ENCODE measurements at regions not wholly inside any gene's neighbourhood (a gene's known extent, or its start where the extent isn't known, plus 50 kb on each side); places are given as distances from the start of the nearest gene placed in this dataset.
"Not testable (repeated sequence)": the region's sequence is repeated elsewhere in the genome, so short reads cannot be mapped to it uniquely, and the experiment has no call there.

DNA sequence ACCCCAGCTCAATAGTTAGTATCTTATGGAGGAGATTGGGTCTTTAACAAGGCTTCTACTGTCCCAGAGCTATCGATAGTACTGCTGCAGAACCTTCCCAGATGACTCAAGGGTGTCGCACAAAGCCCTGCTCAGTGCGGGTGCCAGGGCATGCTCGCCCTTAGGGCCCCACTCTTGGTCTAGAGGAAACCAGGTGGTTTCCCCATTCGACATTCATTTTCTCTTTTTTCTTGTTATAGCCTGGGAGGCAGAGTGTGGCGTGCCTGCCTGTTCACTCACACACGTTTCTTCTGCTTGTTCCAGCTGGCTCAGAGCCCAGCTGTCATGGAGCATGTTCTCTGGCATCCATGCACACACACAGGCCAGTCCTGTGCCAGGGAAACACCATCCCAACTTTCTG is 144.5 kb downstream of the SMIM20 start:
- no peak for DNase-seq (ENCODE audit: low read depth)

DNA sequence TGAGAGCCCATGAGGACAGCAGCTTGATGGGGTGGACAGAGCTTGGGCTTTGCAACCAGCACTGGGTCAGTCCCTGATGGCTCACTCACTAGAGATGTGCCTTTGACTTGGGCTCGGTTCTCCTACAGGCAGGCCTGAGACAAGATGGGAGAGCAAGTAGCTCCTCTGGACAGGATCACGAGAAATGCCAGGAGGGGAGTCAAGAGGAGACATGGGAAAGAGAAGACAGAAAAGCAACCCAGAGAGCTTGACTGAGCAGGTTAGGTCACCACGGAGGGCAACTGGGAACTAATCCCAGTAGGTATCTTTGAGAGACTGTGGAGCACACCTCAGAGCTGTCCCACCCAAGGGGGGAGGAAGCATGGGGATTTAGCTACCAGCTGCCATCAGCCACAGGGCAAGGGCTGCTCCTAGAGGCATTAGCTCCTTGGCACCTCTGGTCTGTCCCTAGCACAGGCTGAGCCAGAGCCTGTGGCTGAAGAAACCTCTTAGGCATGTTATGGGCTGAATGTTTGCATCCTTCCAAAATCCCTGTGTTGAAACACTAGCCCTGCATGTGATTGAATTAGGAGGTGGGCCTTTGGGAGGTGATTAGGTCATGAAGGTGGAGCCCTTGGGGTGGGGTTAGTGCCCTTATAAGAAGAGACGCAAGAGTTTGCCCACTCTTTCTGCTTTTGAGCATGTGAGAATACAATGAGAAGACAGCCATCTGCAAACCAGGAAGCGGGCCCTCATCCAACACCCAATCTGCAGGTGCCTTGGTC is 145.6 kb downstream of the SMIM20 start:
- no peak for DNase-seq (ENCODE audit: low read depth)
- TF ChIP-seq, protein P1, sequence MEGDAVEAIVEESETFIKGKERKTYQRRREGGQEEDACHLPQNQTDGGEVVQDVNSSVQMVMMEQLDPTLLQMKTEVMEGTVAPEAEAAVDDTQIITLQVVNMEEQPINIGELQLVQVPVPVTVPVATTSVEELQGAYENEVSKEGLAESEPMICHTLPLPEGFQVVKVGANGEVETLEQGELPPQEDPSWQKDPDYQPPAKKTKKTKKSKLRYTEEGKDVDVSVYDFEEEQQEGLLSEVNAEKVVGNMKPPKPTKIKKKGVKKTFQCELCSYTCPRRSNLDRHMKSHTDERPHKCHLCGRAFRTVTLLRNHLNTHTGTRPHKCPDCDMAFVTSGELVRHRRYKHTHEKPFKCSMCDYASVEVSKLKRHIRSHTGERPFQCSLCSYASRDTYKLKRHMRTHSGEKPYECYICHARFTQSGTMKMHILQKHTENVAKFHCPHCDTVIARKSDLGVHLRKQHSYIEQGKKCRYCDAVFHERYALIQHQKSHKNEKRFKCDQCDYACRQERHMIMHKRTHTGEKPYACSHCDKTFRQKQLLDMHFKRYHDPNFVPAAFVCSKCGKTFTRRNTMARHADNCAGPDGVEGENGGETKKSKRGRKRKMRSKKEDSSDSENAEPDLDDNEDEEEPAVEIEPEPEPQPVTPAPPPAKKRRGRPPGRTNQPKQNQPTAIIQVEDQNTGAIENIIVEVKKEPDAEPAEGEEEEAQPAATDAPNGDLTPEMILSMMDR (IDR thresholded peaks at IDR 0.05; ENCODE audit: insufficient read depth, low read length) = no peak
- no peak overlapping the region for H3K4me3 ChIP-seq (ENCODE audit: low read depth, low read length)

More for the DNA sequence above, 144.5 kb downstream of the SMIM20 start:
- no peak overlapping the region for H3K4me3 ChIP-seq (ENCODE audit: low read depth, low read length)
- TF ChIP-seq, protein P1 (IDR thresholded peaks at IDR 0.05; ENCODE audit: insufficient read depth, low read length) = no peak

DNA sequence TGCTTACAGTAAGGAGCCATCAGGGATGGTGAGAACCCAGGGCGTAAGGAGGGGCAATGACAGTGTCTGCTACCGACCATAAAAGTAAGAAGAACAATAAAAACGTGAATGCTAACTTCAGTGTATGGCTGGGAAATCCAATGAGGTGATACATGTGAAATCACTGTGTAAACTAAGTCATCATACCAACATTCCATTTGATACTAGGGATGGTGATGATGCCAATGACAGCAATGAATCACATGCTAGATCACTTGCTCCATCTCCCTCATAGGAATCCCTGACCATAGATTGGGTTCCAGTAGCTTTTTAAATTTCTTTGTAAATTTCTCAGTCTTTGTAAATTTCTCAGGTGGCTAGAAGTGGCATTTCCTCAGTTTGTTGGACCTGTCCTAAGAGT is 146.3 kb downstream of the SMIM20 start:
- no peak overlapping the region for H3K4me3 ChIP-seq (ENCODE audit: low read depth, low read length)
- DNase-seq (ENCODE audit: low read depth) = peak; percentile 26
- TF ChIP-seq, protein P1 (IDR thresholded peaks at IDR 0.05; ENCODE audit: insufficient read depth, low read length) = no peak

DNA sequence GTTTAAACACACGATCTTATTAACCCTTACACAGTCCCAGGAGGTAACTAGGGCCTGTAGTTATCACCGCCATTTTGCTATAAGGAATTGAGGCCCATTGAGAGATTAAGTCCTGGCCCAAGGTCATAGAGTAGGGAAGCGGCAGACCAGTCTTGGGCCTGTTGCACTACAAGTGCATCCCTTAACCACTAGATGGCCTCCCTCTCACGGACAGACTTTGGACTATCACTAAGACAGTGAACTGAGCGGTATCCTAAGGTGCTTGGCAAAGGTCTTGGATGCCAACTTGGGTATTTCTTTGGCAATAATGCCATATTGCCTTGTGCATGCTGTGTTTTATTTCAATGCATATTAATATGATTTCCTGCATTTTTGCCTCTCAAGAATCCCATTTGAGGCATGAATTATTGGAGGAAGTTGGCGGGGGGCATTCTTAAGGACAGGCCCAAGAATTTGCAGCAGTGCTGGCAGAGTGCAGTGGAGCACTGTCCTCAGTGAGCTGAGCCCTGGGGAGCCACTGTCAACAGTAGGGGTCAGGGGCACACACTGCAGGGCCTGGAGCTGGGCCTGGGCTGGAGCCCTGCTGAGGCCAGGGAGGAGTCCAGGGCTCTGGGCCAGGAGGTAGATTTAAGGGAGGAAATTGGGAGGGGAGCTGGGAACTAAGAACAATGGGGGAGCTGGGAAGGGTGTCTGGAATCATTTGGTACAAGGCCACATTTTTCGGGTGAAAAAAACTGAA is 147.4 kb downstream of the SMIM20 start:
- TF ChIP-seq, protein P1 (IDR thresholded peaks at IDR 0.05; ENCODE audit: insufficient read depth, low read length) = peak; percentile 54

DNA sequence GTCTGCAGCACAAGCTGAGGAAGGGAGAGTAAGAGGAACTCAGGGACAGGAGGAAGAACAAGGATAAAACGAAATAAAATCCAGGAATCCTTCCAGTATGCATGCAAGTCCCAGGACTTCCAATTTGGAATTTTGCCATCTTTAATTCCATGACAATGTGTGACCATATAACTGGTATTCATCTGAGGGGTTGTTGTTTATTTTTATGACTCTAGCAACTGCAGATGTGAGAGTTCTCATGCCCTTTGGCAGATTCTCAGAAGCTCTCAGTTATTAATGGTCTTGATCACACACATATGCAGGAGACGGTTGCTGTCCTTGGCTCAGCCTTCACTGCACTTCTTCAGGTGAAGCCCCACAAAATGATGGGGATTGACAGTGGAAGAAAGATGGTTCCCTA is 148.2 kb downstream of the SMIM20 start:
- peak; percentile 50 for DNase-seq (ENCODE audit: low read depth)
- TF ChIP-seq, protein P1 (IDR thresholded peaks at IDR 0.05; ENCODE audit: insufficient read depth, low read length) = no peak
- no peak overlapping the region for H3K4me3 ChIP-seq (ENCODE audit: low read depth, low read length)

More for the DNA sequence above, 147.4 kb downstream of the SMIM20 start:
- peak; percentile 37 for DNase-seq (ENCODE audit: low read depth)
- no peak overlapping the region for H3K4me3 ChIP-seq (ENCODE audit: low read depth, low read length)

DNA sequence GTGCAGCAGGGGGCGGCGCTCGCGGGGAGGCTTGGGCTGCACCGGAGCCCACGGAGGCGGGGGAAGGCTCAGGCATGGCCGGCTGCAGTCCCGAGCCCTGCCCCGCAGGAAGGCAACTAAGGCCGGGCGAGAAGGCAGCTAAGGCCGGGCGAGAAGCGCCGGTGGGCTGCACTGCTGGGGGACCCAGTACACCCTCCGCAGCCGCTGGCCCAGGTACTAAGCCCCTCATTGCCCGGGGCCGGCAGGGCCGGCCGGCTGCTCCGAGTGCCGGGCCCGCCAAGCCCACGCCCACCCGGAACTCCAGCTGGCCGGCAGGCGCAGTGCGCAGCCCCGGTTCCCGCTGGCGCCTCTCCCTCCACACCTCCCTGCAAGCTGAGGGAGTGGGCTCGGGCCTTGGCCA is 150.0 kb downstream of the SMIM20 start:
- not testable (repeated sequence) for DNase-seq (ENCODE audit: low read depth)

DNA sequence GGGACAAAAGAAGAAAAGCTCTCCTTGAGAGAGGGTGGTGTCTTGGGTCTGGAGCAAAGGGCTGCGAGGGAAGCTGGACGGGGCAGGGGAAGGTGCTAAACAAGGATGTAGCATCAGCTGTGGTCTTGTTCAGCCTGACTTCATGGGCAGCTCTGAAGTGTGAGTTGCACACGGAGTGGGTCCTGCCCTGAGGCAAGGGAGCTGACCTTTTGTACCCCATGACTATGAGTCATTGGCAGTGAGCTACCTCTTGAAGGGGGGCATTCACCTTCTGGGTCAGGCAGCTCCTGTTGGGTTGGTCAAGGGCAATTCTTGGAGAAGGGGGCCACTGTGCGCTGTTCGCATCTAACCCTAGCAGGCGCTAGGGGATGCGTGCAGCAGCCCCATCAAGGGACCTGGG is 151.8 kb downstream of the SMIM20 start:
- H3K4me3 ChIP-seq (ENCODE audit: low read depth, low read length) = no peak overlapping the region
- TF ChIP-seq, protein P1 (IDR thresholded peaks at IDR 0.05; ENCODE audit: insufficient read depth, low read length) = no peak
- no peak for DNase-seq (ENCODE audit: low read depth)

More for the DNA sequence above, 150.0 kb downstream of the SMIM20 start:
- not testable (repeated sequence) for H3K4me3 ChIP-seq (ENCODE audit: low read depth, low read length)
